Gastrocnemius medialis (tissue), 4 donors: ENCODE measurements at regions not wholly inside any gene's neighbourhood (a gene's known extent, or its start where the extent isn't known, plus 50 kb on each side); places are given as distances from the start of the nearest gene placed in this dataset.

Source experiments
- POLR2A ChIP-seq, 2 donors: fragments of 450-650 bp; IDR thresholded peaks; one replicate each; pipeline ENCODE4 v1.6.1; 2017; ENCODE audit warnings: antibody characterized with exemption in 2 of 2, mild to moderate bottlenecking in 2 of 2, moderate library complexity in 2 of 2
- TF ChIP-seq, protein P1 (sequence below), 5 experiments: fragments of 450-650 bp in 3 of 5; fragments of 200-600 bp in 2 of 5; sonication (generic) in 2 of 5; IDR thresholded peaks in 4 of 5; conservative IDR thresholded peaks in 1 of 5; 1 replicate in 4 of 5; 2 replicates in 1 of 5; pipeline ENCODE4 v1.5.1; 2016 to 2019; ENCODE audit warnings: antibody characterized with exemption in 5 of 5, mild to moderate bottlenecking in 3 of 5, moderate library complexity in 3 of 5

DNA sequence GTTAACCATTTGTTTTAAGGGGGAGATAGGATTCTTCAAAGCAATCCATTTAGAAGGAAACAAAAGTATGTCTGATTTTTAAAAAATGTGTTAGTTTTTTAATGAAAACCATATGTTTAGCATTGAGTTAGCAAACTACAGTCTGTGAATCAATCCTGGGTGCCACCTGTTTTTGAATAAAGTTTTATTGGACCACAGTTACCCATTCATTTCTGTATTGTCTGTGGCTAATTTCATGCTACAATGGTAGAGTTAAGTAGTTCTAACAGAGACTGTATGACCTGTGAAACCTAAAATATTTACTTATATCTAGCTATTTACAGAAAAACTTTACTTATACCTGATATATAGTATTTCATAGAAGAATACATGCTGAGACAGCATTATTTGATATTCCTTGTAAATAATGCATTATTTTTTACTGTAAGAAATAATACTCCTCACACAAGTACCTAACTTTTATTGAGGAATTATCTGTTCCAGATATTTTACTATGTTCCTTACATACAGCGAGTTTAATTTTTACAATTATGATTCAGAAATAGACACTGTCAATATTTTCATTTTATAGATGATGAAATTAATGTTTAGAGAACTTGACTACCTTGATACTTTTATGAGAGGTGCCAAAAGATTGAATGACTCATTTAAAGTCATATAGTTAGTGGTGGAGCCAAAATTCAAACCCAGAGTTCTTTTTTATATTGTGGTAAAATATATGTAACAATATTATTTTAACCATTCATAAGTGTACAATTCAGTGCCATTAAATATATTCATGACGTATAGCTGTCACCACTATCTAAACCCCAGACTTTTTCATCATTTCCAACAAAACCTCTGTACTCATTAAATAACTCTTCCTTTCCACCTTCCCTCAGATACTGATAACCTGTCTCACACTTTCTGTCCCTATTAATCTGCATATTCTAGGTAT lies 122.0 kb downstream of the GLUD2 start:
- TF ChIP-seq, protein P1, sequence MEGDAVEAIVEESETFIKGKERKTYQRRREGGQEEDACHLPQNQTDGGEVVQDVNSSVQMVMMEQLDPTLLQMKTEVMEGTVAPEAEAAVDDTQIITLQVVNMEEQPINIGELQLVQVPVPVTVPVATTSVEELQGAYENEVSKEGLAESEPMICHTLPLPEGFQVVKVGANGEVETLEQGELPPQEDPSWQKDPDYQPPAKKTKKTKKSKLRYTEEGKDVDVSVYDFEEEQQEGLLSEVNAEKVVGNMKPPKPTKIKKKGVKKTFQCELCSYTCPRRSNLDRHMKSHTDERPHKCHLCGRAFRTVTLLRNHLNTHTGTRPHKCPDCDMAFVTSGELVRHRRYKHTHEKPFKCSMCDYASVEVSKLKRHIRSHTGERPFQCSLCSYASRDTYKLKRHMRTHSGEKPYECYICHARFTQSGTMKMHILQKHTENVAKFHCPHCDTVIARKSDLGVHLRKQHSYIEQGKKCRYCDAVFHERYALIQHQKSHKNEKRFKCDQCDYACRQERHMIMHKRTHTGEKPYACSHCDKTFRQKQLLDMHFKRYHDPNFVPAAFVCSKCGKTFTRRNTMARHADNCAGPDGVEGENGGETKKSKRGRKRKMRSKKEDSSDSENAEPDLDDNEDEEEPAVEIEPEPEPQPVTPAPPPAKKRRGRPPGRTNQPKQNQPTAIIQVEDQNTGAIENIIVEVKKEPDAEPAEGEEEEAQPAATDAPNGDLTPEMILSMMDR (IDR thresholded peaks at IDR 0.05 in 4 of 5, conservative IDR thresholded peaks at IDR 0.05 in 1 of 5): no peak
- TF ChIP-seq POLR2A (IDR thresholded peaks at IDR 0.05): no peak
